Esophagus mucosa (tissue), 1 donor: ENCODE measurements at regions not wholly inside any gene's neighbourhood (a gene's known extent, or its start where the extent isn't known, plus 50 kb on each side); places are given as distances from the start of the nearest gene placed in this dataset.

ENCODE experiments used
- ATAC-seq: fragments of 200-7000 bp; cut with Tn5 transposase; one replicate; pipeline ENCODE4 v1.9.1; 2020
- donor health status: DM: yes; HTN: yes; CAD: no.

GRCh38 chr18:78554944-78555608 is 424.5 kb upstream of the SALL3 start:
- no peak for ATAC-seq

- ATAC-seq, result no peak
Observed at GRCh38 chr18:78557371-78557770, 422.2 kb upstream of the SALL3 start.

GRCh38 chr18:78558101-78558810 is 421.4 kb upstream of the SALL3 start:
- no peak for ATAC-seq

GRCh38 chr18:78558948-78559347 is 420.7 kb upstream of the SALL3 start:
- ATAC-seq, result no peak

- peak; percentile 29 for ATAC-seq
Observed at GRCh38 chr18:78559584-78559983, 420.0 kb upstream of the SALL3 start.

GRCh38 chr18:78561757-78562510 is 417.7 kb upstream of the SALL3 start:
- no peak for ATAC-seq

- ATAC-seq, result no peak
Observed at GRCh38 chr18:78562531-78562961, 417.1 kb upstream of the SALL3 start.

GRCh38 chr18:78563110-78563509 is 416.5 kb upstream of the SALL3 start:
- no peak for ATAC-seq

GRCh38 chr18:78564030-78564429 is 415.6 kb upstream of the SALL3 start:
- ATAC-seq, result no peak

- no peak for ATAC-seq
Observed at GRCh38 chr18:78564518-78564917, 415.1 kb upstream of the SALL3 start.

GRCh38 chr18:78565240-78565639 is 414.4 kb upstream of the SALL3 start:
- peak; percentile 28 for ATAC-seq

GRCh38 chr18:78566065-78566464 is 413.6 kb upstream of the SALL3 start:
- no peak for ATAC-seq

GRCh38 chr18:78566720-78567119 is 412.9 kb upstream of the SALL3 start:
- no peak for ATAC-seq

- no peak for ATAC-seq
Observed at GRCh38 chr18:78571063-78571785, 408.4 kb upstream of the SALL3 start.

- peak; percentile 25 for ATAC-seq
Observed at GRCh38 chr18:78571831-78572347, 407.7 kb upstream of the SALL3 start.

GRCh38 chr18:78573773-78574172 is 405.8 kb upstream of the SALL3 start:
- ATAC-seq, result no peak

GRCh38 chr18:78576967-78577366 is 402.7 kb upstream of the SALL3 start:
- ATAC-seq, result no peak

GRCh38 chr18:78579449-78579848 is 400.2 kb upstream of the SALL3 start:
- ATAC-seq, result no peak

GRCh38 chr18:78579854-78580577 is 399.6 kb upstream of the SALL3 start:
- ATAC-seq, result no peak

- ATAC-seq, result no peak
Observed at GRCh38 chr18:78580835-78581339, 398.7 kb upstream of the SALL3 start.

- ATAC-seq, result no peak
Observed at GRCh38 chr18:78582181-78582709, 397.4 kb upstream of the SALL3 start.
